Neural cell (in vitro differentiated cells): ENCODE measurements at regions not wholly inside any gene's neighbourhood (a gene's known extent, or its start where the extent isn't known, plus 50 kb on each side); places are given as distances from the start of the nearest gene placed in this dataset.

Experiments used
- H2AFZ ChIP-seq: fragments of 200-600, 300-800 bp; sonication (generic), shearing (Covaris generic); 2 replicates; pipeline ENCODE4 v1.6.0; 2014; ENCODE audit warnings: low read depth, mild to moderate bottlenecking, antibody characterized with exemption, low read length, moderate library complexity
- H3F3A ChIP-seq: fragments of 200-600 bp; shearing (Covaris generic); 2 replicates; pipeline ENCODE4 v1.6.1; 2016; ENCODE audit warnings: mild to moderate bottlenecking, moderate library complexity, mixed read lengths, antibody characterized with exemption, low read length; ENCODE audit not compliant: insufficient read depth, poor library complexity, severe bottlenecking
- H3K27ac ChIP-seq: fragments of 200-600, 300-800 bp; sonication (generic), shearing (Covaris generic); 2 replicates; pipeline ENCODE4 v1.5.1; 2014; ENCODE audit warnings: mild to moderate bottlenecking, low read length, moderate library complexity
- H3K27me3 ChIP-seq: fragments of 300-800, 200-600 bp; sonication (generic), shearing (Covaris generic); 2 replicates; pipeline ENCODE4 v1.6.0; 2014; ENCODE audit warnings: mild to moderate bottlenecking, low read depth, low read length, moderate library complexity; ENCODE audit not compliant: insufficient read depth
- H3K36me3 ChIP-seq: fragments of 300-800, 200-600 bp; sonication (generic), shearing (Covaris generic); 2 replicates; pipeline ENCODE4 v1.5.1; 2014; ENCODE audit warnings: mild to moderate bottlenecking, antibody characterized with exemption, low read length, moderate library complexity; ENCODE audit not compliant: insufficient read depth
- H3K4me2 ChIP-seq: fragments of 300-800, 200-600 bp; sonication (generic), shearing (Covaris generic); 2 replicates; pipeline ENCODE4 v1.6.0; 2014; ENCODE audit warnings: mild to moderate bottlenecking, low read length
- H3K4me3 ChIP-seq: fragments of 300-800, 200-600 bp; sonication (generic), shearing (Covaris generic); 2 replicates; pipeline ENCODE4 v1.5.1; 2014; ENCODE audit warnings: mild to moderate bottlenecking, low read length, moderate library complexity
- H3K79me2 ChIP-seq: fragments of 200-600 bp; shearing (Covaris generic); replicated peaks from 2 replicates; pipeline ENCODE4 v1.6.0; 2014; ENCODE audit warnings: mild to moderate bottlenecking, low read length, moderate library complexity; ENCODE audit not compliant: insufficient read depth
- H3K9ac ChIP-seq: fragments of 300-800, 200-600 bp; sonication (generic), shearing (Covaris generic); 2 replicates; pipeline ENCODE4 v1.6.1; 2016; ENCODE audit warnings: mild to moderate bottlenecking, low read length, mixed read lengths
- H3K9me2 ChIP-seq: fragments of 200-600 bp; shearing (Covaris generic); 2 replicates; pipeline ENCODE4 v1.6.1; 2016; ENCODE audit warnings: mild to moderate bottlenecking, low read length, mixed read lengths; ENCODE audit not compliant: insufficient read depth
- H3K9me3 ChIP-seq: fragments of 200-600, 300-800 bp; sonication (generic), shearing (Covaris generic); 2 replicates; pipeline ENCODE4 v1.6.1; 2016; ENCODE audit warnings: mild to moderate bottlenecking, mixed run types, low read length, moderate library complexity, mixed read lengths
- H4K20me1 ChIP-seq: fragments of 200-600 bp; shearing (Covaris generic); 2 replicates; pipeline ENCODE4 v1.6.1; 2016; ENCODE audit warnings: mild to moderate bottlenecking, mixed run types; ENCODE audit not compliant: insufficient read depth
- EP300 ChIP-seq: fragments of 450-650 bp; conservative IDR thresholded peaks from 2 replicates; pipeline ENCODE4 v1.6.1; 2014; ENCODE audit warnings: antibody characterized with exemption, mild to moderate bottlenecking, moderate library complexity; ENCODE audit not compliant: poor library complexity, severe bottlenecking
- EZH2 ChIP-seq: fragments of 200-600, 300-800 bp; shearing (Covaris generic), sonication (generic); IDR thresholded peaks from 2 replicates; pipeline ENCODE4 v1.6.1; 2014; ENCODE audit warnings: antibody characterized with exemption, low read length, borderline replicate concordance, mild to moderate bottlenecking; ENCODE audit not compliant: insufficient read depth, poor library complexity, severe bottlenecking
- MXI1 ChIP-seq: fragments of 450-650 bp; conservative IDR thresholded peaks from 2 replicates; pipeline ENCODE4 v1.6.1; 2014; ENCODE audit warnings: antibody characterized with exemption, mild to moderate bottlenecking; ENCODE audit not compliant: poor library complexity, severe bottlenecking
- POLR2AphosphoS5 ChIP-seq: IDR thresholded peaks from 2 replicates; pipeline ENCODE4 v1.6.1; 2012
- RAD21 ChIP-seq: fragments of 450-650 bp; conservative IDR thresholded peaks from 2 replicates; pipeline ENCODE4 v1.6.1; 2014; ENCODE audit warnings: antibody characterized with exemption, mild to moderate bottlenecking, moderate library complexity
- SMC3 ChIP-seq: fragments of 450-650 bp; conservative IDR thresholded peaks from 2 replicates; pipeline ENCODE4 v1.6.1; 2014; ENCODE audit warnings: antibody characterized with exemption, mild to moderate bottlenecking, moderate library complexity; ENCODE audit not compliant: poor library complexity
- TAF1 ChIP-seq: IDR thresholded peaks from 2 replicates; pipeline ENCODE4 v1.6.1; 2012; ENCODE audit warnings: low read depth
- TF ChIP-seq, protein P1 (sequence below): fragments of 450-650 bp; IDR thresholded peaks from 2 replicates; pipeline ENCODE4 v1.5.1; 2014; ENCODE audit warnings: antibody characterized with exemption, mild to moderate bottlenecking, moderate library complexity; ENCODE audit not compliant: poor library complexity, severe bottlenecking
- TF ChIP-seq, protein P2 (sequence below): IDR thresholded peaks from 2 replicates; pipeline ENCODE4 v1.6.1; 2012; ENCODE audit warnings: borderline replicate concordance

DNA sequence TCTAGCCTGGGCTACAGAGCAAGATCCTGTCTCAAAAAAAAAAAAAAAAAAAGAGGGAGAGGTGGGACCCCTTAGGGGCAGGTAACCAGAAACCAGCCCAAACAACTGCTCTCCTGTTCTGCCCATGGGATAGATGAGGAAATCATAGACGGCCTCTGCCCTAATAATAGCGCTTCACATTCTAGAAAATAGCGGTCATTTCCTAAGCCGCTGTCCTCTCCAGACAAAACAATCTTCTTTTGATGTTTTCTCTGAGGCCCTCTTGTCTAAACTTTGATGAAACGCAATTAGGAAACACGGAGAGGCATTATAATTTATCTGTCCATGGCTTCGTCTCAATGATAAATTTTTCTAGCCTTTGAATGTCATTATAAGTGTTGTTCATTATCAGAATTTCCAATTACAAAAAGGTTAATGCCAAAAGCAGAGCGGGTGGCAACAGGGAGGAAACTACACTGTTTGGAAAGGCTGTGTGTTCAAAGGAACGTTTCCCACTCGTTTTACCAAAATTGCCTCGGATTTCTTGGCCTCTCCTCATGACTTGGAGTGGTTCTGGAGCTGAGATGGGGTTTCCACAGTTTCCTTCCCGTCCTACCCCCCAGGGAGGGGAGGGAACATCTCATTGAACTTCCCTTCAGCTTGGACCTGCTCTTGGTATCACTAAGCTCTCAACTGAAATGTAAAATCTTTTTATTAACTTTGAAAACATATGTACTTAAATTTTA, 151.6 kb upstream of the ZNF236 start:
- no peak overlapping the region for H2AFZ ChIP-seq
- no peaks in the 10 kb centered on the region for H3K9me3 ChIP-seq
- H3K4me2 ChIP-seq = no peak overlapping the region
- H3K4me3 ChIP-seq = no peak overlapping the region
- H3K79me2 ChIP-seq = no peaks in the 10 kb centered on the region
- H3K9me2 ChIP-seq = no peaks in the 10 kb centered on the region
- H4K20me1 ChIP-seq = no peaks in the 10 kb centered on the region
- no peaks in the 10 kb centered on the region for H3K36me3 ChIP-seq
- H3F3A ChIP-seq = no peaks in the 10 kb centered on the region
- H3K27ac ChIP-seq = no peak overlapping the region
- no peak overlapping the region for H3K9ac ChIP-seq
- H3K27me3 ChIP-seq = no peaks in the 10 kb centered on the region
- TF ChIP-seq EZH2 = no peak
- TF ChIP-seq, protein P1, sequence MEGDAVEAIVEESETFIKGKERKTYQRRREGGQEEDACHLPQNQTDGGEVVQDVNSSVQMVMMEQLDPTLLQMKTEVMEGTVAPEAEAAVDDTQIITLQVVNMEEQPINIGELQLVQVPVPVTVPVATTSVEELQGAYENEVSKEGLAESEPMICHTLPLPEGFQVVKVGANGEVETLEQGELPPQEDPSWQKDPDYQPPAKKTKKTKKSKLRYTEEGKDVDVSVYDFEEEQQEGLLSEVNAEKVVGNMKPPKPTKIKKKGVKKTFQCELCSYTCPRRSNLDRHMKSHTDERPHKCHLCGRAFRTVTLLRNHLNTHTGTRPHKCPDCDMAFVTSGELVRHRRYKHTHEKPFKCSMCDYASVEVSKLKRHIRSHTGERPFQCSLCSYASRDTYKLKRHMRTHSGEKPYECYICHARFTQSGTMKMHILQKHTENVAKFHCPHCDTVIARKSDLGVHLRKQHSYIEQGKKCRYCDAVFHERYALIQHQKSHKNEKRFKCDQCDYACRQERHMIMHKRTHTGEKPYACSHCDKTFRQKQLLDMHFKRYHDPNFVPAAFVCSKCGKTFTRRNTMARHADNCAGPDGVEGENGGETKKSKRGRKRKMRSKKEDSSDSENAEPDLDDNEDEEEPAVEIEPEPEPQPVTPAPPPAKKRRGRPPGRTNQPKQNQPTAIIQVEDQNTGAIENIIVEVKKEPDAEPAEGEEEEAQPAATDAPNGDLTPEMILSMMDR = no peak
- TF ChIP-seq POLR2AphosphoS5 = no peak
- TF ChIP-seq MXI1 = no peak
- no peak for TF ChIP-seq EP300
- TF ChIP-seq SMC3 = no peak
- TF ChIP-seq RAD21 = no peak

DNA sequence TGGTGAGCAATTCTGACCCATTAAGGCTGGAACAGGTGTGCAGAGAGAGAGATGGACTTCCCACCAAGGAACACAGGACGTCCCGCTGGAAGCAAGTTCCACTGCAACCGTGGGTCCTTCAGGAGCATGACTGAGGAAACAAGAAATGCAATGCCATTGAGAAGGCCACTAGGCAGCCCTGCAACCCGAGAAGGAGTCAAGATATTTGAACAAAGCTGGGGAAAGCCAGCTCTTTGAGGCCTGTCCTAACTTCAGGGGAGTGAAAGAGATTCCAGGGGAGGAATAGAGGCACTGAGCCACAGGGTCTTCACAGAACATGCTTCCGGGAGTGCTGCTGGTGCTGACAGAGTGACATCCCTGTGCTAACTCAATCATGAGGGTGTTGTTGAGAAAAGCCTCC, 153.8 kb upstream of the ZNF236 start:
- Histone ChIP-seq H3K4me3 (no peak overlapping the region), H2AFZ (no peak overlapping the region), H4K20me1 (no peaks in the 10 kb centered on the region), H3K27ac (no peak overlapping the region), H3K9ac (no peak overlapping the region), H3K4me2 (no peak overlapping the region), H3K79me2 (no peaks in the 10 kb centered on the region), H3K27me3 (no peaks in the 10 kb centered on the region), H3K36me3 (no peaks in the 10 kb centered on the region), H3K9me3 (no peaks in the 10 kb centered on the region), H3F3A (no peaks in the 10 kb centered on the region), H3K9me2 (no peaks in the 10 kb centered on the region)
- TF ChIP-seq MXI1 = no peak
- TF ChIP-seq, protein P1 = no peak
- no peak for TF ChIP-seq TAF1
- TF ChIP-seq, protein P2, sequence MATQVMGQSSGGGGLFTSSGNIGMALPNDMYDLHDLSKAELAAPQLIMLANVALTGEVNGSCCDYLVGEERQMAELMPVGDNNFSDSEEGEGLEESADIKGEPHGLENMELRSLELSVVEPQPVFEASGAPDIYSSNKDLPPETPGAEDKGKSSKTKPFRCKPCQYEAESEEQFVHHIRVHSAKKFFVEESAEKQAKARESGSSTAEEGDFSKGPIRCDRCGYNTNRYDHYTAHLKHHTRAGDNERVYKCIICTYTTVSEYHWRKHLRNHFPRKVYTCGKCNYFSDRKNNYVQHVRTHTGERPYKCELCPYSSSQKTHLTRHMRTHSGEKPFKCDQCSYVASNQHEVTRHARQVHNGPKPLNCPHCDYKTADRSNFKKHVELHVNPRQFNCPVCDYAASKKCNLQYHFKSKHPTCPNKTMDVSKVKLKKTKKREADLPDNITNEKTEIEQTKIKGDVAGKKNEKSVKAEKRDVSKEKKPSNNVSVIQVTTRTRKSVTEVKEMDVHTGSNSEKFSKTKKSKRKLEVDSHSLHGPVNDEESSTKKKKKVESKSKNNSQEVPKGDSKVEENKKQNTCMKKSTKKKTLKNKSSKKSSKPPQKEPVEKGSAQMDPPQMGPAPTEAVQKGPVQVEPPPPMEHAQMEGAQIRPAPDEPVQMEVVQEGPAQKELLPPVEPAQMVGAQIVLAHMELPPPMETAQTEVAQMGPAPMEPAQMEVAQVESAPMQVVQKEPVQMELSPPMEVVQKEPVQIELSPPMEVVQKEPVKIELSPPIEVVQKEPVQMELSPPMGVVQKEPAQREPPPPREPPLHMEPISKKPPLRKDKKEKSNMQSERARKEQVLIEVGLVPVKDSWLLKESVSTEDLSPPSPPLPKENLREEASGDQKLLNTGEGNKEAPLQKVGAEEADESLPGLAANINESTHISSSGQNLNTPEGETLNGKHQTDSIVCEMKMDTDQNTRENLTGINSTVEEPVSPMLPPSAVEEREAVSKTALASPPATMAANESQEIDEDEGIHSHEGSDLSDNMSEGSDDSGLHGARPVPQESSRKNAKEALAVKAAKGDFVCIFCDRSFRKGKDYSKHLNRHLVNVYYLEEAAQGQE = no peak
- TF ChIP-seq EP300 = no peak
- TF ChIP-seq SMC3 = no peak
- no peak for TF ChIP-seq RAD21
